Cardiac septum (tissue), 1 donor: ENCODE measurements at regions not wholly inside any gene's neighbourhood (a gene's known extent, or its start where the extent isn't known, plus 50 kb on each side); places are given as distances from the start of the nearest gene placed in this dataset.

ENCODE experiments used
- DNase-seq: peaks from one replicate; pipeline ENCODE4 v3.0.0-alpha.2; 2020; ENCODE audit warnings: low spot score
- intact Hi-C: fragments of 100-400 bp; cut with DNase I; formaldehyde crosslinking; loops from one replicate; pipeline ENCODE4 v1.14.0; 2022
- donor health status: DM: no; HTN: no; CAD: no.

DNA sequence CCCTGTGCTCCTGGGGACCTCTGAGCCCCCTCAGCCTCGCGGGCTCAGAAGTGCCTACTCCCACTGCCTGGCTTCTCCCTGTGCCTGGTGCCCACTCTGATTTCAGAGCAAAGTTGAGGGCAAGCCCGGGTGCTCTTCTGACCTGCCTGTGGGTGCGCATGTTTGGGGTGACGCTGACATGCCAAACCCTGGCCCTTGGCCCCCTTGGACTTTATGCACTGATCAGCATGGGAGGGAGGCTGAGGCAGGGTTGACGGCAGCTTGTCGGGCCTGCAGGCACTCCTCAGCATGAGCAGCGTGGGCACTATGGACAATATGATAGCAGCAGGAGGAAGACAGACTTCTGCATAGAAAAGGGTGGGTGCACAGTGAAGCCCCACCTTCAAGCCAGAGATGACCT is 279.3 kb upstream of the KLF12 start:
- DNase-seq = no peak
- intact Hi-C loops = no loop called here

DNA sequence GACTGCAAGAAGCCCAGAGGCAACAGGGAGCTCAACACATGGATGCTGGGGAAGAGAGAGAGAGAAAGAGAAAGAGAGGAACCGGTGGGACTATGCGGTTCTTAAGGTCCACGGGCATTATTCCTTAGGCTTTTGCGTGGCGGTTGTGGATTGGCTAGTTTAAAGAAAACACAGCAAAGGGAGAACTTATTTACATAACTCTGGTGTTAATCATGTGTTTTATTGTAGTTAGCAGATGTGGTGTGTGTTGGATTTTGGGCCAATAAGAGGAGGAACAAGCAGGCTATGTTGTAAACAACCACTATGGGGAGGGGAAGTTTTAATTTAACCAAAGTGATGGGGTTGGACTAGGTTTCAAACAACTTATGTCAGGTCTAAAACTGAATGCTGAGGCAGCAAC is 275.3 kb upstream of the KLF12 start:
- intact Hi-C loops = no loop called here
- no peak for DNase-seq

DNA sequence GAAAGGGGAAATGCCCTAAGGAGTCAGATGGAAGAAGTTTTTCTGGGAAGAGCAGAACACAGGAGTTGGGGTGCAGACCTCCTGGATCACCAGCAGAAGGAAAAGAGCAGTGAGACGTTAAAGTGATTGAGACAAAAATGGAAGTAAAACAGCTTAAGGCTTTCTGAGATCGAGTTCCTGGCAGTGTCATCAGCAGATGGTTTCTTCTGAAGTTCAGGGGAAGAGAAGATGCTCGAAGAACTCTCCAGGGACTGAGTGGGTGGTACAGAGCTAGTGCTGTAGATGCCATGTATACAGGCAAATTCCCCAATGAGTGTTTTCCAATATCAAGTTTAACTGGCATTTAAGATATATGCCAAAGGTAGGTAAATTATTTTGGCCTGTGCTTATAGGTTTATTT is 272.2 kb upstream of the KLF12 start:
- DNase-seq = no peak
- intact Hi-C loops = no loop called here

GRCh38 chr13:74398599-74398998 is 264.4 kb upstream of the KLF12 start:
- no peak for DNase-seq
- intact Hi-C loops = no loop called here

- intact Hi-C loops = no loop called here
- no peak for DNase-seq
These were observed 254.9 kb upstream of the KLF12 start for GRCh38 chr13:74389056-74389455.

GRCh38 chr13:74388626-74389025 is 254.4 kb upstream of the KLF12 start:
- intact Hi-C loops = no loop called here
- DNase-seq = no peak

DNA sequence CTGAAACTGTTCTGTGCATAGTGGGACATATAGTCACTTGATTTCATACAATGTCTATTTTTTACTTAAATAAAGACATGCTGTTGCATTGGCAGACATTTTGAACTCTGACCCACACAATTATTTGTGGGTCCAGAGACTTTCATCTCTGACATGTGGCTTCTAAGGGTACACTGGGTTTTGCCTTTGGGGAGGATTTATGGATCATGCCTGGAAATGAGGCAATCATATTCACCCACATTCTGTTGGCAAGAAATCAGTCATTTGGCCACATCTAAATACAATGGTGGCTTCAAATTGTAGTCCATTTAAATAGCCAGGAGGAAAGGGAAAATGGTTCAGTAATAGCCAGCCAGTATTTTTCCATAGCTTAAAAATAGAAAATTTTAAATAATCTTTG is 238.3 kb upstream of the KLF12 start:
- DNase-seq = no peak
- intact Hi-C loops = no loop called here

DNA sequence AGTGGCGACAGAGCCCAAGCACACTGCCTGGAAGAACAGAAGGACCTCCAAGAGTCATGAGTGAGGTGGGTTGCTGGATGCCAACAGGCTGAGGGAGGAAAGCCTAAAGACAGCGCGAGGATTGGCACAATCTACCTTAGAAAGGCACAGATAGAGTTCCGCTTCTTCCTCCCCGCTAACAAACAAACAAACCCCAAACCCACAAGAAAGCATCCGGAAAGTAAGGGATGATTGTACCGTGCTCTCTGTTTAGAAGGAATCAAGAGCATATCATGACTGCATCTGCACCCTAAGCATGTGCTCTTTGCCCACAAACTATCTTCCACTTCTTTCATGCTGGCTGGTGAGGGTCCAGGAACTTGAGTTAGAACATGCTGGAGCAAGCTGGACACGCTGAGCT is 233.0 kb upstream of the KLF12 start:
- intact Hi-C loops = no loop called here
- DNase-seq = no peak

- DNase-seq = no peak
- intact Hi-C loops = no loop called here
These were observed 227.1 kb upstream of the KLF12 start for GRCh38 chr13:74361274-74361673.

DNA sequence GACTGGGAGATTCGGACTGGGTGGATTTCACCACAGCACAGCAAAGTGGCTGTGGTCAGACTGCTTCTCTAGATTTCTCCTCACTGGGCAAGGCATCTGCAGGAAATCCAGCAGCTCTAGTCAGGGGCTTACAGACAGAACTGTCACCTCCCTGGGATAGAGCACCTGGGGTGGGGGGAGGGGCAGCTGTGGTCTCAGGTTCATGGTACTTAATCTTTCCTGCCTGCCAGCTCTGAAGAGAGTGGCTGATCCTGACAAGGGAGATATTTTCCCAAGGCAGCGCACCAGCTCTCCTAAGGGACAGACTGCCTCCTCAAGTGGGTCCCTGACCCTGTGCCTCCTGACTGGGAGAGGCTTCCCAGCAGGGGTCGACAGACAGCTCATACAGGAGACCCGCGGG is 212.8 kb upstream of the KLF12 start:
- no peak for DNase-seq
- intact Hi-C loops = no loop called here

DNA sequence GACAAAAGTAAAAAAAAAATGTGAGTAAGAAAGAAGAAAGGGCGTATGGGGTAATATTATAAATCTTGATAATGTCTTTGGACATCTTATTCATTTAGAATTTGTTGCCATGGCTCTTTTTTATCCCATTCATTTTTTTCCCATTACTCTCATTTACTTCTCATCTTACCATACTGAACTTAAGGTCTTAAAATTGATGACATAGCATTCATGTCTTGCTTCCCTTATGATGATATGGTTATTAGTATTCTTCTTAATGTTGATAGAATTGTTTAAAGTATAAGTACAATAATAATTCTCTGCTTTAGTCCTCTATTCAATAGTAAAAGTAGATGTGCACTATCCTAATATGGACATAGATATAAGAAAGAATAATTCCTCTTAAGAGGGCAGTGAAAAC is 204.1 kb upstream of the KLF12 start:
- DNase-seq = no peak
- intact Hi-C loops = no loop called here

- DNase-seq = no peak
- intact Hi-C loops = no loop called here
These were observed 202.3 kb upstream of the KLF12 start for GRCh38 chr13:74336546-74336945.

DNA sequence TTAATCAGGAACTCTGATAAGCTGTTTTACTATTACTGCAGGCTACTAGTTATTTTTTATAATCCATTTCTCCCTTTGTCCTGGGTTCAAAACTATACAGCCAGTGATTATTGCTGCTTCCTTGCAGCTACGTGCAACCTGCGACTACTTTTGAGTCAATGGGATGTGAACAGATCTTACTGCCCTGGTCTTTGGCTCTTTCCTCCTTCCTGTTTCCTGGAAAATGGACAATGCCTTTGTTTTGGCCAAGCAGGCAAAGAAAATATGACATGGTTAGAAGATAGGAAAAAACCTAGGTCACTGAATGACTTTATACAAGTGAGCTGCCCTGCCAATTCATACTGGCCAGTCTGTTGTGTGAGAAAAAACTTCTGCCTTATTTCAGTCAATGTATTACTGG is 201.2 kb upstream of the KLF12 start:
- intact Hi-C loops = no loop called here
- no peak for DNase-seq

DNA sequence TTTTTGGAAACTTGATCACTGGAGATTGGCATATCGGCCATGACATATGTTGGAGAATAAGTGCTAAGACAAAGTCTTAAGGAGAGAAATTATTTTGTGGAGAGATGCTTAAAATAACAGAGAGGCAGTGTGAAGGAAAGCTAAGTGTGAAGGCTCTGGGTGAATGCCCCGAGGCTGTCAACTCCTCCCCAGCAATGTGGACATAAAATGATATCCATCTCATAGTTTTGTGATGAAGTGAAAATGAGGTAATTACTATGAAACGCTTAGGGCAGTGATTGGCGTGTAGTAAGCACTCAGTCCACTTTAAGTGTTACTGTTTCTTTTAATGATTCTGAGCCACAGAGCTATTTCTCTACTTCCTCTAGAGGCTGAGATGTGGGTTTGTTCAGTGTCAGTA is 195.8 kb upstream of the KLF12 start:
- intact Hi-C loops = no loop called here
- DNase-seq = no peak

- intact Hi-C loops = no loop called here
- DNase-seq = no peak
These were observed 190.9 kb upstream of the KLF12 start for GRCh38 chr13:74325106-74325505.

- DNase-seq = no peak
- intact Hi-C loops = no loop called here
These were observed 190.1 kb upstream of the KLF12 start for GRCh38 chr13:74324338-74324737.

DNA sequence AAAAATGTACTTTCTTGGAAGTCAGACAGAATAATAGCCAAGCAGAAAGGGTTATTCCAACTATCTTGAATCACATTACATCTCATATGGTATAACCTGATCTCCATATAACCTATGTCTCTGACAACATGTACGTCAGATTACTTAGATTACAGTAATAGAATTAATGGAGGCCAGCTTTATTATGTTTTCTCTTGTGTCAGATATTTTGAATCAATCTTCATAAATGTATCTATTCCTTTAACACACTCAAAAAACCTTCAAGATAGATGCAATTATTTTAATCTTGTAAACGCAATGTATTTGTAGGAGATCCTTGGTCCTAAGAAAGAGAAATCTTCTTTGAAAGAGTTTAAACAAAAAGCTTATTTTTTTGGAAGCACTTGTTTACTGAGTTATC is 188.4 kb upstream of the KLF12 start:
- intact Hi-C loops = no loop called here
- DNase-seq = no peak

DNA sequence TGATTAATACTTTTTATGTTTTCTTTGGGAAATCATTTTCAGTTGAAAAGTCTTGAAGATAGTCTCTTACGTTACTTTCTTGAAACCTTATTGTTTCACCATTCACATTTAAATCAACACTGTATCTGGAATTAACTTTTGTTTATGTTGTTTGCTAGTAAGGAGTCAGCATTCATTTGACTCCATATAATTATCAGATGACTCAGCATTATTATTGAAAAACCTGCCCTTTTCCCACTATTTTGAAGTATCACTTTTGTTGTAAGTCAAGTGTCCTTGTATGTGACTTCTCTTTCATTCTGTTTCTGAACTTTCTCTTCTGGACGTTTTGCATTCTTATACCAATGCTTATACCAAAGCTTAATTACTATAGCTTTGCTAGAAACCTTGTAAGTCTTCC is 186.1 kb upstream of the KLF12 start:
- intact Hi-C loops = no loop called here

DNA sequence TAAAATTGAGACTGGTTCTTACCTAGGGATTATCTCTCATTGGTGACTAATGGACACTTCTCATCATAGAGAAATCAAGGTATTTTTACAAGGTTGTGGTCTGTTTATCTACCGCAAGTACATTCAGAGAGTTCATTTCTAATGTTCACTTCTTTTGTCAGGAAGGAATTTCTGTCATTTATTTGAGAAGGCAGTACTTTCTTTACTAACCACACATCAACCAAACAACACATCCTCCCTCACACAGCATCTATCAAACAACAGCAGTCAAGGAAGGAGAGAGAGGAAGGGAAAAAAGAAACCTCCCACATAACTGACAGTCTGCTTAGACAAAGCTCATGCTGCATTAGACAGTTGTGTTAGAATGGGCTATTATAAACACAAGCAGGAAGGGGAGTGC is 182.3 kb upstream of the KLF12 start:
- DNase-seq = no peak
- intact Hi-C loops = no loop called here

More for the DNA sequence above, 186.1 kb upstream of the KLF12 start:
- no peak for DNase-seq

DNA sequence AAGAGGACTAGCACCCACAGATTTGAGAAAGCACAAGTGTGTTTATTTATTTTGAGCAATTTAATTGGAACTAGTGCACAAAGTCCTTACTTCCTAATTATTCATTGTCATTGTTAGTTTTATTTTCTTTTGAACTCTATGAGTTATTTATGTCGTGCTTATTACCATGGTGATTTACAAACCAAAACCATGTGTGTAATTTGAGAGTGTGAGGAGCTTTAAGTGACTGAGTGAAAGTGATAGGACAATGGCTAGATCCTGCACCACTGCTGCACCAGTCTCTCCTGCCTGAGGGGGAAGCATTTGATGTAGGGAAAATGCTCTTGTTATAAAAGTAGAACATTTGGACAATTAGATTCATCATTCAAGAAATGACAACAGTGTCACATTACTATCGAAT is 172.3 kb upstream of the KLF12 start:
- intact Hi-C loops = no loop called here
- DNase-seq = no peak

DNA sequence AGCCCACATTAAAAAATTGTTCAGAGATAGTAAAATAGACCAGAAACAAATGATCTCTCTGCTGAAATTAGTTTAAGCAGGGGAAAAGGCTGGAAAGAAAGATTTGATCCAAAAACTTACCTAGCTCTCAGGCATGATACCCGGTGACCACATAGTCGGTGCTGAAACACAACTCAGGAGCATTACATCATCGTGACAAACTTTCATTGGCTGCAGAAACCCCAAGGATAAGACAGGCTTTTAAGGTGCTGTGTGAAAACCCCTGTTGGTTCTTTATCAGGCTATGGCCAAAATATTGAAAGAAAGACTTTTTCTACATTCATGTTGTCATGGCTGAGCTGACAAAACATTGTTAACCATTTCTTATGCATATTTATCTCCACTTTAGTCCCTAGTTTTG is 171.7 kb upstream of the KLF12 start:
- intact Hi-C loops = no loop called here
- no peak for DNase-seq

- no peak for DNase-seq
- intact Hi-C loops = no loop called here
These were observed 167.2 kb upstream of the KLF12 start for GRCh38 chr13:74301258-74301935.
